ENCODE measurements at regions not wholly inside any gene's neighbourhood (a gene's known extent, or its start where the extent isn't known, plus 50 kb on each side); places are given as distances from the start of the nearest gene placed in this dataset.

DNA sequence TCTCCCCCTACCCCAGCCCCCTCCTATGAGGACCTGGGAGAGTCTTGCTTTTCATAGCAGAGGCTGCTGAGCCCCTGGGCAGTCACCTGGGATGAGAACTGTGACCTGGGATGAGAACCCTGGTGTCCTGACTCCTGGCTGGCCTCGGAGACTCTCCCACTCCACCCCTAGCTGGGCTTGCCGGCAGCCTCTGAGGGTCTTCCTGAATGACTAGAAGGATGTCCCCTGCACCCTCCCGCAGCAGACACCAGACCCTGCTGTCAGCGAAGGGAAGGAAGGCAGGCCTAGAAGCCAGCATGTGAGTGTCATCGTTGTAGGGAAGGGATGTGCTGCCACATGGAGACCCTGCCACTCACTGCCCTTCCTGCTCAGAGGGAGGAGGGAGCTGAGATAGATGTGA, 203.4 kb upstream of the ZNF536 start:
- TF ChIP-seq, protein P1, sequence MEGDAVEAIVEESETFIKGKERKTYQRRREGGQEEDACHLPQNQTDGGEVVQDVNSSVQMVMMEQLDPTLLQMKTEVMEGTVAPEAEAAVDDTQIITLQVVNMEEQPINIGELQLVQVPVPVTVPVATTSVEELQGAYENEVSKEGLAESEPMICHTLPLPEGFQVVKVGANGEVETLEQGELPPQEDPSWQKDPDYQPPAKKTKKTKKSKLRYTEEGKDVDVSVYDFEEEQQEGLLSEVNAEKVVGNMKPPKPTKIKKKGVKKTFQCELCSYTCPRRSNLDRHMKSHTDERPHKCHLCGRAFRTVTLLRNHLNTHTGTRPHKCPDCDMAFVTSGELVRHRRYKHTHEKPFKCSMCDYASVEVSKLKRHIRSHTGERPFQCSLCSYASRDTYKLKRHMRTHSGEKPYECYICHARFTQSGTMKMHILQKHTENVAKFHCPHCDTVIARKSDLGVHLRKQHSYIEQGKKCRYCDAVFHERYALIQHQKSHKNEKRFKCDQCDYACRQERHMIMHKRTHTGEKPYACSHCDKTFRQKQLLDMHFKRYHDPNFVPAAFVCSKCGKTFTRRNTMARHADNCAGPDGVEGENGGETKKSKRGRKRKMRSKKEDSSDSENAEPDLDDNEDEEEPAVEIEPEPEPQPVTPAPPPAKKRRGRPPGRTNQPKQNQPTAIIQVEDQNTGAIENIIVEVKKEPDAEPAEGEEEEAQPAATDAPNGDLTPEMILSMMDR (IDR thresholded peaks at IDR 0.05) = no peak
- no peak for TF ChIP-seq POLR2AphosphoS2 (conservative IDR thresholded peaks at IDR 0.05; ENCODE audit: low read length)
- TF ChIP-seq, protein P2, sequence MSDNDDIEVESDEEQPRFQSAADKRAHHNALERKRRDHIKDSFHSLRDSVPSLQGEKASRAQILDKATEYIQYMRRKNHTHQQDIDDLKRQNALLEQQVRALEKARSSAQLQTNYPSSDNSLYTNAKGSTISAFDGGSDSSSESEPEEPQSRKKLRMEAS (IDR thresholded peaks at IDR 0.05) = no peak
- no peak for TF ChIP-seq POLR2A (IDR thresholded peaks at IDR 0.05; ENCODE audit: low read length)
- TF ChIP-seq, protein P3, sequence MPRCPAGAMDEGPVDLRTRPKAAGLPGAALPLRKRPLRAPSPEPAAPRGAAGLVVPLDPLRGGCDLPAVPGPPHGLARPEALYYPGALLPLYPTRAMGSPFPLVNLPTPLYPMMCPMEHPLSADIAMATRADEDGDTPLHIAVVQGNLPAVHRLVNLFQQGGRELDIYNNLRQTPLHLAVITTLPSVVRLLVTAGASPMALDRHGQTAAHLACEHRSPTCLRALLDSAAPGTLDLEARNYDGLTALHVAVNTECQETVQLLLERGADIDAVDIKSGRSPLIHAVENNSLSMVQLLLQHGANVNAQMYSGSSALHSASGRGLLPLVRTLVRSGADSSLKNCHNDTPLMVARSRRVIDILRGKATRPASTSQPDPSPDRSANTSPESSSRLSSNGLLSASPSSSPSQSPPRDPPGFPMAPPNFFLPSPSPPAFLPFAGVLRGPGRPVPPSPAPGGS (IDR thresholded peaks at IDR 0.05) = no peak
- no peak for TF ChIP-seq SMC3 (IDR thresholded peaks at IDR 0.05)
- no peak for TF ChIP-seq RCOR1 (IDR thresholded peaks at IDR 0.05; ENCODE audit: low read depth, low read length)
- TF ChIP-seq ZFP36 (IDR thresholded peaks at IDR 0.05; ENCODE audit: borderline replicate concordance, partially characterized antibody) = no peak
- TF ChIP-seq CHD4 (IDR thresholded peaks at IDR 0.05; ENCODE audit: borderline replicate concordance) = no peak
- TF ChIP-seq EHMT2 (IDR thresholded peaks at IDR 0.05; ENCODE audit: low read depth) = no peak
- TF ChIP-seq, protein P4, sequence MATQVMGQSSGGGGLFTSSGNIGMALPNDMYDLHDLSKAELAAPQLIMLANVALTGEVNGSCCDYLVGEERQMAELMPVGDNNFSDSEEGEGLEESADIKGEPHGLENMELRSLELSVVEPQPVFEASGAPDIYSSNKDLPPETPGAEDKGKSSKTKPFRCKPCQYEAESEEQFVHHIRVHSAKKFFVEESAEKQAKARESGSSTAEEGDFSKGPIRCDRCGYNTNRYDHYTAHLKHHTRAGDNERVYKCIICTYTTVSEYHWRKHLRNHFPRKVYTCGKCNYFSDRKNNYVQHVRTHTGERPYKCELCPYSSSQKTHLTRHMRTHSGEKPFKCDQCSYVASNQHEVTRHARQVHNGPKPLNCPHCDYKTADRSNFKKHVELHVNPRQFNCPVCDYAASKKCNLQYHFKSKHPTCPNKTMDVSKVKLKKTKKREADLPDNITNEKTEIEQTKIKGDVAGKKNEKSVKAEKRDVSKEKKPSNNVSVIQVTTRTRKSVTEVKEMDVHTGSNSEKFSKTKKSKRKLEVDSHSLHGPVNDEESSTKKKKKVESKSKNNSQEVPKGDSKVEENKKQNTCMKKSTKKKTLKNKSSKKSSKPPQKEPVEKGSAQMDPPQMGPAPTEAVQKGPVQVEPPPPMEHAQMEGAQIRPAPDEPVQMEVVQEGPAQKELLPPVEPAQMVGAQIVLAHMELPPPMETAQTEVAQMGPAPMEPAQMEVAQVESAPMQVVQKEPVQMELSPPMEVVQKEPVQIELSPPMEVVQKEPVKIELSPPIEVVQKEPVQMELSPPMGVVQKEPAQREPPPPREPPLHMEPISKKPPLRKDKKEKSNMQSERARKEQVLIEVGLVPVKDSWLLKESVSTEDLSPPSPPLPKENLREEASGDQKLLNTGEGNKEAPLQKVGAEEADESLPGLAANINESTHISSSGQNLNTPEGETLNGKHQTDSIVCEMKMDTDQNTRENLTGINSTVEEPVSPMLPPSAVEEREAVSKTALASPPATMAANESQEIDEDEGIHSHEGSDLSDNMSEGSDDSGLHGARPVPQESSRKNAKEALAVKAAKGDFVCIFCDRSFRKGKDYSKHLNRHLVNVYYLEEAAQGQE (IDR thresholded peaks at IDR 0.05) = no peak

Data from A549 (cell line).